ENCODE measurements at regions not wholly inside any gene's neighbourhood (a gene's known extent, or its start where the extent isn't known, plus 50 kb on each side); places are given as distances from the start of the nearest gene placed in this dataset.

GRCh38 chr9:26706223-26706622 lies 186.4 kb downstream of the CAAP1 start:
- H3K27me3 Mint-ChIP-seq (ENCODE audit: low read depth): no peaks in the 10 kb centered on the region
- H3K9me3 Mint-ChIP-seq: peaks cover 5% of the 10 kb centered on the region
- no peak for DNase-seq
- H3K36me3 Mint-ChIP-seq (ENCODE audit: insufficient read depth): no peaks in the 10 kb centered on the region
- no peak for ATAC-seq
- H3K4me3 Mint-ChIP-seq: no peak overlapping the region
- no peaks in the 10 kb centered on the region for H3K4me1 Mint-ChIP-seq (ENCODE audit: low read depth)

- no peaks in the 10 kb centered on the region for H3K36me3 Mint-ChIP-seq (ENCODE audit: insufficient read depth)
- DNase-seq (no peak), ATAC-seq (no peak)
- H3K27me3 Mint-ChIP-seq (ENCODE audit: low read depth): no peaks in the 10 kb centered on the region
- peaks cover 23% of the 10 kb centered on the region for H3K9me3 Mint-ChIP-seq
- H3K4me1 Mint-ChIP-seq (ENCODE audit: low read depth): no peaks in the 10 kb centered on the region
- no peak overlapping the region for H3K4me3 Mint-ChIP-seq
Measured at GRCh38 chr9:26695298-26695622, 197.3 kb downstream of the CAAP1 start.

GRCh38 chr9:26694381-26695297 lies 198.0 kb downstream of the CAAP1 start:
- Mint-ChIP-seq H3K27me3 (ENCODE audit: low read depth) (no peaks in the 10 kb centered on the region), H3K4me3 (no peak overlapping the region), H3K4me1 (ENCODE audit: low read depth) (no peaks in the 10 kb centered on the region), H3K9me3 (peaks cover 23% of the 10 kb centered on the region), H3K36me3 (ENCODE audit: insufficient read depth) (no peaks in the 10 kb centered on the region)
- ATAC-seq: no peak
- DNase-seq: no peak

GRCh38 chr9:26689041-26689440 lies 203.6 kb downstream of the CAAP1 start:
- no peak for ATAC-seq
- Mint-ChIP-seq H3K4me1 (ENCODE audit: low read depth) (no peaks in the 10 kb centered on the region), H3K27me3 (ENCODE audit: low read depth) (peaks cover 7% of the 10 kb centered on the region)

GRCh38 chr9:26687421-26687820 lies 205.2 kb downstream of the CAAP1 start:
- ATAC-seq (no peak), DNase-seq (no peak)
- Mint-ChIP-seq H3K36me3 (ENCODE audit: insufficient read depth) (no peaks in the 10 kb centered on the region), H3K27me3 (ENCODE audit: low read depth) (peaks cover 7% of the 10 kb centered on the region), H3K9me3 (no peaks in the 10 kb centered on the region), H3K4me1 (ENCODE audit: low read depth) (no peaks in the 10 kb centered on the region), H3K4me3 (no peak overlapping the region)

More at GRCh38 chr9:26689041-26689440, 203.6 kb downstream of the CAAP1 start:
- no peak for DNase-seq
- Mint-ChIP-seq H3K9me3 (no peaks in the 10 kb centered on the region), H3K4me3 (no peak overlapping the region), H3K36me3 (ENCODE audit: insufficient read depth) (no peaks in the 10 kb centered on the region)

GRCh38 chr9:26685818-26686217 lies 206.8 kb downstream of the CAAP1 start:
- DNase-seq (no peak), ATAC-seq (no peak)
- Mint-ChIP-seq H3K27me3 (ENCODE audit: low read depth) (peaks cover 7% of the 10 kb centered on the region), H3K9me3 (no peaks in the 10 kb centered on the region), H3K4me1 (ENCODE audit: low read depth) (no peaks in the 10 kb centered on the region), H3K36me3 (ENCODE audit: insufficient read depth) (no peaks in the 10 kb centered on the region), H3K4me3 (no peak overlapping the region)

- Mint-ChIP-seq H3K9me3 (no peaks in the 10 kb centered on the region), H3K36me3 (ENCODE audit: insufficient read depth) (no peaks in the 10 kb centered on the region), H3K4me1 (ENCODE audit: low read depth) (no peaks in the 10 kb centered on the region), H3K27me3 (ENCODE audit: low read depth) (peaks cover 6% of the 10 kb centered on the region), H3K4me3 (no peak overlapping the region)
- ATAC-seq: no peak
- DNase-seq: no peak
Measured at GRCh38 chr9:26684029-26684428, 208.6 kb downstream of the CAAP1 start.

GRCh38 chr9:26682796-26683496 lies 209.7 kb downstream of the CAAP1 start:
- ATAC-seq: no peak
- no peaks in the 10 kb centered on the region for H3K9me3 Mint-ChIP-seq

GRCh38 chr9:26682041-26682440 lies 210.6 kb downstream of the CAAP1 start:
- H3K36me3 Mint-ChIP-seq (ENCODE audit: insufficient read depth): no peaks in the 10 kb centered on the region
- ATAC-seq (no peak), DNase-seq (no peak)
- H3K9me3 Mint-ChIP-seq: no peaks in the 10 kb centered on the region
- H3K4me3 Mint-ChIP-seq: no peak overlapping the region
- H3K27me3 Mint-ChIP-seq (ENCODE audit: low read depth): peaks cover 4% of the 10 kb centered on the region
- no peaks in the 10 kb centered on the region for H3K4me1 Mint-ChIP-seq (ENCODE audit: low read depth)

More at GRCh38 chr9:26682796-26683496, 209.7 kb downstream of the CAAP1 start:
- Mint-ChIP-seq H3K27me3 (ENCODE audit: low read depth) (peaks cover 4% of the 10 kb centered on the region), H3K4me3 (no peak overlapping the region), H3K36me3 (ENCODE audit: insufficient read depth) (no peaks in the 10 kb centered on the region), H3K4me1 (ENCODE audit: low read depth) (no peaks in the 10 kb centered on the region)
- no peak for DNase-seq

- Mint-ChIP-seq H3K4me3 (no peak overlapping the region), H3K36me3 (ENCODE audit: insufficient read depth) (no peaks in the 10 kb centered on the region), H3K4me1 (ENCODE audit: low read depth) (no peaks in the 10 kb centered on the region), H3K9me3 (peaks cover 3% of the 10 kb centered on the region), H3K27me3 (ENCODE audit: low read depth) (no peaks in the 10 kb centered on the region)
- no peak for ATAC-seq
- no peak for DNase-seq
Measured at GRCh38 chr9:26677965-26678706, 214.5 kb downstream of the CAAP1 start.

- H3K9me3 Mint-ChIP-seq: peaks cover 3% of the 10 kb centered on the region
- H3K36me3 Mint-ChIP-seq (ENCODE audit: insufficient read depth): no peaks in the 10 kb centered on the region
- DNase-seq (no peak), ATAC-seq (no peak)
- no peaks in the 10 kb centered on the region for H3K27me3 Mint-ChIP-seq (ENCODE audit: low read depth)
- H3K4me3 Mint-ChIP-seq: no peak overlapping the region
- no peaks in the 10 kb centered on the region for H3K4me1 Mint-ChIP-seq (ENCODE audit: low read depth)
Measured at GRCh38 chr9:26675035-26675434, 217.6 kb downstream of the CAAP1 start.

GRCh38 chr9:26673261-26673660 lies 219.3 kb downstream of the CAAP1 start:
- no peaks in the 10 kb centered on the region for H3K36me3 Mint-ChIP-seq (ENCODE audit: insufficient read depth)
- no peak for DNase-seq
- no peak overlapping the region for H3K4me3 Mint-ChIP-seq
- peaks cover 3% of the 10 kb centered on the region for H3K9me3 Mint-ChIP-seq
- H3K4me1 Mint-ChIP-seq (ENCODE audit: low read depth): no peaks in the 10 kb centered on the region
- ATAC-seq: no peak
- no peaks in the 10 kb centered on the region for H3K27me3 Mint-ChIP-seq (ENCODE audit: low read depth)

- no peaks in the 10 kb centered on the region for H3K9me3 Mint-ChIP-seq
- H3K27me3 Mint-ChIP-seq (ENCODE audit: low read depth): no peaks in the 10 kb centered on the region
- H3K4me1 Mint-ChIP-seq (ENCODE audit: low read depth): no peaks in the 10 kb centered on the region
- DNase-seq (no peak), ATAC-seq (no peak)
- no peaks in the 10 kb centered on the region for H3K36me3 Mint-ChIP-seq (ENCODE audit: insufficient read depth)
- H3K4me3 Mint-ChIP-seq: no peak overlapping the region
Measured at GRCh38 chr9:26669701-26670670, 222.6 kb downstream of the CAAP1 start.

- Mint-ChIP-seq H3K27me3 (ENCODE audit: low read depth) (no peaks in the 10 kb centered on the region), H3K9me3 (no peaks in the 10 kb centered on the region), H3K4me3 (no peak overlapping the region), H3K36me3 (ENCODE audit: insufficient read depth) (no peaks in the 10 kb centered on the region), H3K4me1 (ENCODE audit: low read depth) (no peaks in the 10 kb centered on the region)
- ATAC-seq (no peak), DNase-seq (no peak)
Measured at GRCh38 chr9:26667882-26668281, 224.7 kb downstream of the CAAP1 start.

Measured in activated T-cell treated with anti-CD3 and anti-CD28 coated beads, Interleukin-2, amount 50 U/mL, for 4 hours (primary cell).